Naive thymus-derived CD4-positive, alpha-beta T cell (primary cell): ENCODE measurements at regions not wholly inside any gene's neighbourhood (a gene's known extent, or its start where the extent isn't known, plus 50 kb on each side); places are given as distances from the start of the nearest gene placed in this dataset.
A peak's percentile ranks its signal among the peaks of the same experiment; 100 is the strongest.
"Not testable (repeated sequence)": the region's sequence is repeated elsewhere in the genome, so short reads cannot be mapped to it uniquely, and the experiment has no call there.

ENCODE experiments used
- ATAC-seq: fragments of 150-1000 bp; cut with Tn5 transposase; 2 replicates; pipeline ENCODE4 v1.10.0; 2021; ENCODE audit warnings: mild to moderate bottlenecking, moderate library complexity
- CTCF ChIA-PET: fragments of 350-600 bp; sonication (Branson Sonifier 250); formaldehyde crosslinking; loops from one replicate; lab custom pipeline; 2021; ENCODE audit warnings: antibody characterized with exemption; lab: Charles Lee
- POLR2A ChIA-PET: fragments of 350-600 bp; sonication (Branson Sonifier 250); formaldehyde crosslinking; loops from one replicate; lab custom pipeline; 2021; ENCODE audit warnings: antibody characterized with exemption, inconsistent platforms; lab: Charles Lee
- DNase-seq, 9 donors: peaks; one replicate each; pipeline versions ENCODE4 v3.0.0 to v3.0.0-alpha.2; 2020 to 2022; ENCODE audit warnings: mixed read lengths in 1 of 9
- H3K27ac ChIP-seq: one replicate; pipeline ENCODE4 v1.7.0; 2013; ENCODE audit warnings: mild to moderate bottlenecking, low read depth, low read length, moderate library complexity
- H3K27me3 ChIP-seq, 2 donors: one replicate each; pipeline ENCODE4 v1.7.0; 2013; ENCODE audit warnings: low read length in 2 of 2, mild to moderate bottlenecking in 2 of 2, moderate library complexity in 2 of 2; ENCODE audit not compliant: control insufficient read depth in 2 of 2, insufficient read depth in 2 of 2
- H3K36me3 ChIP-seq, 3 experiments: 1 replicate in 2 of 3; 2 replicates in 1 of 3; pipeline ENCODE4 v1.7.0; 2013; ENCODE audit warnings: low read length in 3 of 3, mild to moderate bottlenecking in 3 of 3, moderate library complexity in 1 of 3; ENCODE audit not compliant: insufficient read depth in 3 of 3, control insufficient read depth in 2 of 3
- H3K4me1 ChIP-seq, 2 donors: one replicate each; pipeline ENCODE4 v1.7.0; 2013; ENCODE audit warnings: low read length in 2 of 2, mild to moderate bottlenecking in 2 of 2, moderate library complexity in 1 of 2; ENCODE audit not compliant: control insufficient read depth in 2 of 2, insufficient read depth in 2 of 2
- H3K4me3 ChIP-seq: 2 replicates; pipeline ENCODE4 v1.7.0; 2013; ENCODE audit warnings: mild to moderate bottlenecking, low read length
- H3K9me3 ChIP-seq, 3 experiments: 1 replicate in 2 of 3; 2 replicates in 1 of 3; pipeline ENCODE4 v1.7.0; 2013; ENCODE audit warnings: low read length in 3 of 3; ENCODE audit not compliant: control insufficient read depth in 2 of 3
- H3K27ac Mint-ChIP-seq, 9 donors: one replicate each; pipeline ENCODE4 v1.8.0; 2020 to 2022; ENCODE audit warnings: mixed read lengths in 9 of 9, mild to moderate bottlenecking in 8 of 9, moderate library complexity in 5 of 9, inconsistent platforms in 2 of 9
- H3K27me3 Mint-ChIP-seq, 5 donors: one replicate each; pipeline ENCODE4 v1.8.0; 2021 to 2022; ENCODE audit warnings: mixed read lengths in 5 of 5, mild to moderate bottlenecking in 1 of 5
- H3K36me3 Mint-ChIP-seq, 5 donors: one replicate each; pipeline ENCODE4 v1.8.0; 2020 to 2022; ENCODE audit warnings: mixed read lengths in 5 of 5, mild to moderate bottlenecking in 3 of 5, inconsistent platforms in 1 of 5
- H3K4me1 Mint-ChIP-seq, 7 donors: one replicate each; pipeline ENCODE4 v1.8.0; 2020 to 2022; ENCODE audit warnings: mixed read lengths in 7 of 7, mild to moderate bottlenecking in 3 of 7, inconsistent platforms in 1 of 7
- H3K4me3 Mint-ChIP-seq, 10 donors: one replicate each; pipeline ENCODE4 v1.8.0; 2020 to 2022; ENCODE audit warnings: mild to moderate bottlenecking in 10 of 10, mixed read lengths in 10 of 10, moderate library complexity in 6 of 10, inconsistent platforms in 2 of 10
- H3K9me3 Mint-ChIP-seq, 11 donors: one replicate each; pipeline ENCODE4 v1.8.0; 2020 to 2022; ENCODE audit warnings: mixed read lengths in 11 of 11, mild to moderate bottlenecking in 4 of 11, inconsistent platforms in 1 of 11, moderate library complexity in 1 of 11
- intact Hi-C, 2 donors: fragments of 100-400 bp; cut with micrococcal nuclease; formaldehyde crosslinking; loops; one replicate each; pipeline ENCODE4 v1.15.1; 2023

DNA sequence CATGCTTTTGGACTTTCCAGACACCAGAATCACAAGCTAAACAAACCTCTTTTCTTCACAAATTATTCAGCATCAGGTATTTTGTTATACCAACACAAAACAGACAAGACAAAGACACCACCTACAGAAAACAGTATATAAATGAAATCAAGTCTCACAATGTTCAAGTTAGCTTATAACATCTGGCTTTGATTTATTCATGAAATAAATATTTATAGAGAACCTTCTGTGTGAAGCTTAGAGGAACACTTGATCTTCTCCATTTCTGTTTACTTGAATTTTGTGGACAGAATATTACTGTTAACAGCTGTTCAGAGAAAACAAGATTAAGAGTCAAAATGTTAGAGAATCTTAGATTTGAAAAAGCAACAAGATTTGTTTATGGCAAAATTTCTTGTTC lies 137.4 kb upstream of the PRR16 start:
- no peaks in the 10 kb centered on the region for H3K36me3 ChIP-seq
- ChIA-PET POLR2A (no interaction called here), CTCF (no interaction called here)
- Mint-ChIP-seq H3K4me3 (no peak overlapping the region), H3K9me3 (peaks cover 0 to 17% (median 4%) of the 10 kb centered on the region in 11 donors), H3K36me3 (no peaks in the 10 kb centered on the region), H3K27ac (no peak overlapping the region), H3K27me3 (no peaks in the 10 kb centered on the region), H3K4me1 (no peaks in the 10 kb centered on the region)
- ATAC-seq (no peak), DNase-seq (no peak)
- H3K4me3 ChIP-seq: no peak overlapping the region
- H3K4me1 ChIP-seq: no peaks in the 10 kb centered on the region
- no peaks in the 10 kb centered on the region for H3K27me3 ChIP-seq
- no peaks in the 10 kb centered on the region for H3K9me3 ChIP-seq
- intact Hi-C loops: no loop called here
- H3K27ac ChIP-seq: no peak overlapping the region

DNA sequence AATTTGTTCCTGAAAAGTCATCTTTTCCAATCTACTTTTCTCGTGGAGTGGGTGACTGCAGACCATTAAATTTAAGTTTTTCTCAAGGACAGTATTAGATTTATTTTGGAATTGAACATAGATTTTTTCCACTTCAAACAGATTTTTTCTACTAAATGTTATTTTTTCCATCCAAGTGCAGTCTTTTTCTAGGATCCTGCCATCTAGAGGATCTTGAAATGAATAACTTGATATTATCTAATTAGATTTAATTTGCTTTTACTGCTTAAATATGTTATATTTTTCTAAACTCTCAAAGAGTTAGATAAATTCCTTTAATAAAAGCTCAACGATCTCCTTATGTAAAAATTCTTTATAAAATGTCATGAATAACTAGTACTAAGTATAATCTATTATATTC lies 136.9 kb upstream of the PRR16 start:
- H3K27ac Mint-ChIP-seq: no peak overlapping the region
- no peak for ATAC-seq
- no peaks in the 10 kb centered on the region for H3K9me3 ChIP-seq
- POLR2A ChIA-PET: no interaction called here
- no peaks in the 10 kb centered on the region for H3K27me3 Mint-ChIP-seq
- no peaks in the 10 kb centered on the region for H3K36me3 ChIP-seq
- H3K4me3 ChIP-seq: no peak overlapping the region
- peaks cover 0 to 17% (median 4%) of the 10 kb centered on the region in 11 donors for H3K9me3 Mint-ChIP-seq
- no peaks in the 10 kb centered on the region for H3K4me1 ChIP-seq
- H3K4me1 Mint-ChIP-seq: no peaks in the 10 kb centered on the region
- H3K27ac ChIP-seq: no peak overlapping the region
- no peak for DNase-seq
- H3K27me3 ChIP-seq: no peaks in the 10 kb centered on the region
- no peak overlapping the region for H3K4me3 Mint-ChIP-seq
- H3K36me3 Mint-ChIP-seq: no peaks in the 10 kb centered on the region
- CTCF ChIA-PET: no interaction called here
- intact Hi-C loops: no loop called here

DNA sequence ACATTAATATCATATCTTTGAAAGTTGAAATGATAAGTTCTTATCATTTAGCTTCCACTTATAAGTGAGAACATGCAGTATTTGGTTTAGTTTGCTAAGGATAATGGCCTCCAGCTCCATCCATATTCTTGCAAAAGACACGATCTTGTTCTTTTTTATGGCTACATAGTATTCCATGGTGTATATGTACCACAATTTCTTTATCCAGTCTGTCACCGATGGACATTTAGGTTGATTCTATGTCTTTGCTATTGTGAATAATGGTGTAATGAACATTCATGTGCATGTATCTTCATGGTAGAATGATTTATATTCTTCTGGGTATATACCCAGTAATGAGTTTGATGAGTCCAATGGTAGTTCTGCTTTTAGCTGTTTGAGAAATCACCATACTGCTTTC lies 135.0 kb upstream of the PRR16 start:
- Histone ChIP-seq H3K36me3 (no peaks in the 10 kb centered on the region), H3K9me3 (no peaks in the 10 kb centered on the region), H3K4me3 (no peak overlapping the region), H3K4me1 (no peaks in the 10 kb centered on the region), H3K27me3 (no peaks in the 10 kb centered on the region), H3K27ac (no peak overlapping the region)
- Mint-ChIP-seq H3K36me3 (no peaks in the 10 kb centered on the region), H3K4me1 (no peaks in the 10 kb centered on the region), H3K4me3 (no peak overlapping the region), H3K9me3 (peaks cover 0 to 17% (median 7%) of the 10 kb centered on the region in 11 donors), H3K27ac (no peak overlapping the region), H3K27me3 (no peaks in the 10 kb centered on the region)
- POLR2A ChIA-PET: no interaction called here
- intact Hi-C loops: no loop called here
- DNase-seq (no peak), ATAC-seq (no peak)
- CTCF ChIA-PET: no interaction called here

DNA sequence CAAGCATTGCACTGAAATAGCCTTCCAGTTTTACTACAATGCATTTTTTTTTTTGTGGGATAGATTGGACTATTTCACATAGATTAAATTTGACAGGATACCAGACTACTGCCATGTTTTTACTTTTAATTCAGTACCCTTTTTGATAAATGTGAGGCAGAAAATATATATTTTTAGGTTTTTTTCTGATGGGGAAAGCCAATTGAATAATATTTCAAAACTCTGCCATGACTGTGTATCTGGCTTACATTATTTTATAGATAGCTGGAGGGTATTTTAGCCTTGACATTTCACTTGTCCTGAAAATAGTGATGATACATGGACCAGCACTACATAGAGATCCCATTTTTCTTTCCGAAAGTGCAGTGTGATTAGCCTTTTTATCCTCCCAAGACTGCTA lies 133.5 kb upstream of the PRR16 start:
- Histone ChIP-seq H3K27ac (no peak overlapping the region), H3K4me1 (no peaks in the 10 kb centered on the region), H3K9me3 (no peaks in the 10 kb centered on the region), H3K27me3 (no peaks in the 10 kb centered on the region), H3K36me3 (no peaks in the 10 kb centered on the region), H3K4me3 (no peak overlapping the region)
- H3K9me3 Mint-ChIP-seq: peaks cover 0 to 20% (median 7%) of the 10 kb centered on the region in 11 donors
- no peak for ATAC-seq
- no peaks in the 10 kb centered on the region for H3K36me3 Mint-ChIP-seq
- POLR2A ChIA-PET: no interaction called here
- intact Hi-C loops: no loop called here
- no peak overlapping the region for H3K4me3 Mint-ChIP-seq
- DNase-seq: no peak
- CTCF ChIA-PET: no interaction called here
- H3K27me3 Mint-ChIP-seq: no peaks in the 10 kb centered on the region
- H3K27ac Mint-ChIP-seq: no peak overlapping the region
- H3K4me1 Mint-ChIP-seq: no peaks in the 10 kb centered on the region

DNA sequence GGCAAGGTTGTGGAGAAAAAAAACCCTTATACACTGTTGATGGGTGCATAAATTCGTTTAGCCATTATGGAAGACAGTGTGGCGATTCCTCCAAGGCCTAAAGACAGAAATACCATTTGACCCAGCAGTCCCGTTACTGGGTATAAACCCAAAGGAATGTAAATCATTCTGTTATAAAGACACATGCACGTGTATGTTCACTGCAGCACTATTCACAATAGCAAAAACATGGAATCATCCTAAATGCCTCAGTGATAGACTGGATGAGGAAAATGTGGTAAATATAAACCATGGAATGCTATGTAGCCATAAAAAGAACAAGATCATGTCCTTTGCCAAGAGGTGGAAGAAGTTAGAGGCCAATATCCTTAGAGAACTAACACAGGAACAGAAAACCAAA lies 119.9 kb upstream of the PRR16 start:
- ATAC-seq (no peak), DNase-seq (no peak)
- Histone ChIP-seq H3K9me3 (no peaks in the 10 kb centered on the region), H3K27me3 (no peaks in the 10 kb centered on the region), H3K4me1 (no peaks in the 10 kb centered on the region), H3K36me3 (no peaks in the 10 kb centered on the region), H3K4me3 (no peak overlapping the region), H3K27ac (no peak overlapping the region)
- ChIA-PET POLR2A (no interaction called here), CTCF (no interaction called here)
- H3K4me3 Mint-ChIP-seq: no peak overlapping the region
- no peaks in the 10 kb centered on the region for H3K4me1 Mint-ChIP-seq
- intact Hi-C loops: no loop called here
- H3K9me3 Mint-ChIP-seq: peaks cover 0 to 20% (median 0%) of the 10 kb centered on the region in 11 donors
- H3K27ac Mint-ChIP-seq: no peak overlapping the region
- no peaks in the 10 kb centered on the region for H3K36me3 Mint-ChIP-seq
- no peaks in the 10 kb centered on the region for H3K27me3 Mint-ChIP-seq

DNA sequence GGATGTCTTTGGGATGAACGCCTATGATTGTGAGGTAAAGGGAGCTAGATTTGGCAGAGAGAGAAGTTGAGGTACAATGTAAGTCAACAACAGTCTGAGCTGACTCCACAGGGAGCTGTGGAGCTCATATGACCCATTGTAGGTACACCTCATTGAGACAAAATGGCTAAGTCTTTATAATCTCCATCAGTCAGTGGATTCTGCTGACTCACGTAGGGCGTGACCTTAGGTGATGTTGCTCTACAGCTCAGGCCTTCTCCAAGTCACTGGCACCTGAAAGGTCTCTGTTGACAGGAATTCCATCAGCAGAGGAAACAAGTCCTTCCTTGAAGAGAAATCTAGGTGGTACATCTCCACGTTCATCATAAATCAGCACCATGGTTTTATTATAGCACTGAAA lies 118.2 kb upstream of the PRR16 start:
- POLR2A ChIA-PET: no interaction called here
- ATAC-seq: no peak

DNA sequence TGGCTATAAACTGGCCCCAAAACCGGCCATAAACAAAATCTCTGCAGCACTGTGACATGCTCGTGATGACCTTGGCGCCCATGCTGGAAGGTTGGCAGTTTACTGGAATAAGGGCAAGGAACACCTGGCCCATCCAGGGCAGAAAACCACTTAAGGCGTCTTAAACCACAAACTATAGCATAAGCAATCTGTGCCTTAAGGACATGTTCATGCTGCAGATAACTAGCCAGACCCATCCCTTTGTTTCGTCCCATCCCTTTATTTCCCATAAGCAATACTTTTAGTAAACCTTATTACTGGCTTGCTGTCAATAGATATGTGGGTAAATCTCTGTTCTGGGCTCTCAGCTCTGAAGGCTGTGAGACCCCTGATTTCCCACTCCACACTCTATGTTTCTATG lies 113.0 kb upstream of the PRR16 start:
- H3K9me3 ChIP-seq, H3K27ac Mint-ChIP-seq, H3K36me3 ChIP-seq, H3K4me1 ChIP-seq, H3K27ac ChIP-seq, H3K4me1 Mint-ChIP-seq, H3K4me3 ChIP-seq, H3K36me3 Mint-ChIP-seq, H3K4me3 Mint-ChIP-seq, ATAC-seq, H3K27me3 ChIP-seq, DNase-seq, intact Hi-C loops, CTCF ChIA-PET, POLR2A ChIA-PET, H3K27me3 Mint-ChIP-seq: not testable (repeated sequence)
- H3K9me3 Mint-ChIP-seq: peaks cover 0 to 11% (median 2%) of the 10 kb centered on the region in 11 donors

More for the DNA sequence above, 118.2 kb upstream of the PRR16 start:
- intact Hi-C loops: no loop called here
- peaks cover 0 to 18% (median 1%) of the 10 kb centered on the region in 11 donors for H3K9me3 Mint-ChIP-seq
- H3K4me1 ChIP-seq: no peaks in the 10 kb centered on the region
- H3K27me3 Mint-ChIP-seq: no peaks in the 10 kb centered on the region
- H3K36me3 Mint-ChIP-seq: no peaks in the 10 kb centered on the region
- no peak overlapping the region for H3K27ac Mint-ChIP-seq
- no peaks in the 10 kb centered on the region for H3K27me3 ChIP-seq
- peak in 1 of 9 donors; percentile 0 for DNase-seq
- H3K4me3 Mint-ChIP-seq: no peak overlapping the region
- H3K27ac ChIP-seq: no peak overlapping the region
- no peaks in the 10 kb centered on the region for H3K36me3 ChIP-seq
- no peaks in the 10 kb centered on the region for H3K4me1 Mint-ChIP-seq
- CTCF ChIA-PET: no interaction called here
- no peak overlapping the region for H3K4me3 ChIP-seq
- H3K9me3 ChIP-seq: no peaks in the 10 kb centered on the region
